ENCODE measurements at regions not wholly inside any gene's neighbourhood (a gene's known extent, or its start where the extent isn't known, plus 50 kb on each side); places are given as distances from the start of the nearest gene placed in this dataset.

- H3K27ac ChIP-seq = peak overlapping the region in 1 of 5 donors; percentile 26
Measured at GRCh38 chr21:40901691-40902090, 54.7 kb upstream of the DSCAM start.

GRCh38 chr21:40902299-40902698 is 55.3 kb upstream of the DSCAM start:
- H3K36me3 ChIP-seq = no peaks in the 10 kb centered on the region
- intact Hi-C loops (cut with DNase I; ENCODE audit: low total_unique reads) = no loop called here
- 19 to 46% (median 33%) methylated on average over 3 of the region's 3 CpGs for WGBS, 5 donors
- peak overlapping the region in 1 of 5 donors; percentile 26 for H3K27ac ChIP-seq
- no peak overlapping the region for H3K4me3 ChIP-seq
- H3K27me3 ChIP-seq = no peaks in the 10 kb centered on the region
- peak in 1 of 3 donors; percentile 10 for TF ChIP-seq POLR2AphosphoS5 (IDR thresholded peaks at IDR 0.05)
- TF ChIP-seq EP300 (IDR thresholded peaks at IDR 0.05) = no peak
- H3K4me1 ChIP-seq = peaks cover 0 to 32% (median 8%) of the 10 kb centered on the region in 4 donors
- peak; percentile 52 to 55 for DNase-seq
- H3K9me3 ChIP-seq = peaks cover 0 to 10% (median 7%) of the 10 kb centered on the region in 4 donors

More at GRCh38 chr21:40901691-40902090, 54.7 kb upstream of the DSCAM start:
- 36 to 49% (median 44%) methylated on average over 4 of the region's 4 CpGs for WGBS, 5 donors
- Histone ChIP-seq H3K36me3 (no peaks in the 10 kb centered on the region), H3K9me3 (peaks cover 0 to 15% (median 13%) of the 10 kb centered on the region in 4 donors), H3K4me3 (no peak overlapping the region), H3K27me3 (no peaks in the 10 kb centered on the region), H3K4me1 (peaks cover 0 to 32% (median 8%) of the 10 kb centered on the region in 4 donors)
- DNase-seq = peak in 1 of 2 donors; percentile 51
- intact Hi-C loops (cut with DNase I; ENCODE audit: low total_unique reads) = no loop called here
- no peak for TF ChIP-seq CTCF (IDR thresholded peaks at IDR 0.05)
- no peak for TF ChIP-seq EP300 (IDR thresholded peaks at IDR 0.05)
- no peak for TF ChIP-seq POLR2AphosphoS5 (IDR thresholded peaks at IDR 0.05)
- TF ChIP-seq POLR2A (IDR thresholded peaks at IDR 0.05) = no peak

- H3K4me3 ChIP-seq = no peak overlapping the region
- peaks cover 0 to 5% (median 2%) of the 10 kb centered on the region in 4 donors for H3K9me3 ChIP-seq
- intact Hi-C loops (cut with DNase I; ENCODE audit: low total_unique reads) = no loop called here
- TF ChIP-seq EP300 (IDR thresholded peaks at IDR 0.05) = no peak
- TF ChIP-seq POLR2A (IDR thresholded peaks at IDR 0.05) = no peak
- TF ChIP-seq CTCF (IDR thresholded peaks at IDR 0.05) = no peak
- no peak for TF ChIP-seq POLR2AphosphoS5 (IDR thresholded peaks at IDR 0.05)
- no peak overlapping the region for H3K27ac ChIP-seq
- H3K4me1 ChIP-seq = peaks cover 0 to 32% (median 8%) of the 10 kb centered on the region in 4 donors
- DNase-seq = no peak
- H3K36me3 ChIP-seq = no peaks in the 10 kb centered on the region
- no peaks in the 10 kb centered on the region for H3K27me3 ChIP-seq
- 64 to 71% (median 67%) methylated on average over 3 of the region's 3 CpGs for WGBS, 5 donors
Measured at GRCh38 chr21:40902993-40903392, 56.0 kb upstream of the DSCAM start.

- H3K36me3 ChIP-seq = no peaks in the 10 kb centered on the region
- no peak overlapping the region for H3K4me3 ChIP-seq
- intact Hi-C loops (cut with DNase I; ENCODE audit: low total_unique reads) = no loop called here
- H3K9me3 ChIP-seq = no peaks in the 10 kb centered on the region
- TF ChIP-seq EP300 (IDR thresholded peaks at IDR 0.05) (no peak), POLR2AphosphoS5 (IDR thresholded peaks at IDR 0.05) (no peak)
- H3K4me1 ChIP-seq = peaks cover 0 to 32% (median 8%) of the 10 kb centered on the region in 4 donors
- no peaks in the 10 kb centered on the region for H3K27me3 ChIP-seq
- 56 to 70% (median 68%) methylated on average over 3 of the region's 3 CpGs for WGBS, 5 donors
- peak in 1 of 2 donors; percentile 20 for DNase-seq
- H3K27ac ChIP-seq = no peak overlapping the region
Measured at GRCh38 chr21:40905251-40905650, 58.3 kb upstream of the DSCAM start.

- H3K9me3 ChIP-seq = no peaks in the 10 kb centered on the region
- DNase-seq = no peak
- TF ChIP-seq EP300 (IDR thresholded peaks at IDR 0.05) (no peak), POLR2A (IDR thresholded peaks at IDR 0.05) (no peak), CTCF (IDR thresholded peaks at IDR 0.05) (no peak)
- 90 to 96% (median 93%) methylated on average over 5 of the region's 5 CpGs for WGBS, 5 donors
- H3K27ac ChIP-seq = no peak overlapping the region
- H3K27me3 ChIP-seq = peaks cover 0 to 7% (median 0%) of the 10 kb centered on the region in 3 donors
- no peak overlapping the region for H3K4me3 ChIP-seq
- H3K36me3 ChIP-seq = no peaks in the 10 kb centered on the region
- intact Hi-C loops (cut with DNase I; ENCODE audit: low total_unique reads) = no loop called here
- H3K4me1 ChIP-seq = no peaks in the 10 kb centered on the region
Measured at GRCh38 chr21:40912375-40912774, 65.4 kb upstream of the DSCAM start.
